Stimulated activated naive CD8-positive, alpha-beta T cell treated with anti-CD3 and anti-CD28 coated beads, Interleukin-15, amount 100 ng/mL, for 72 hours (primary cell): ENCODE measurements at regions not wholly inside any gene's neighbourhood (a gene's known extent, or its start where the extent isn't known, plus 50 kb on each side); places are given as distances from the start of the nearest gene placed in this dataset.
"Not testable (repeated sequence)": the region's sequence is repeated elsewhere in the genome, so short reads cannot be mapped to it uniquely, and the experiment has no call there.

ENCODE experiments used
- ATAC-seq: fragments of 150-1000 bp; cut with Tn5 transposase; 2 replicates; pipeline ENCODE4 v1.10.0; 2021; ENCODE audit warnings: mild to moderate bottlenecking, moderate library complexity
- DNase-seq, 2 donors: peaks; one replicate each; pipeline ENCODE4 v3.0.0; 2021 to 2022
- H3K27ac Mint-ChIP-seq, 2 donors: one replicate each; pipeline ENCODE4 v1.8.0; 2022; ENCODE audit warnings: mild to moderate bottlenecking in 2 of 2, mixed read lengths in 2 of 2, moderate library complexity in 2 of 2
- H3K27me3 Mint-ChIP-seq: one replicate; pipeline ENCODE4 v1.8.0; 2022; ENCODE audit warnings: mixed read lengths
- H3K4me1 Mint-ChIP-seq: one replicate; pipeline ENCODE4 v1.8.0; 2022; ENCODE audit warnings: mild to moderate bottlenecking, mixed read lengths
- H3K4me3 Mint-ChIP-seq, 2 donors: one replicate each; pipeline ENCODE4 v1.8.0; 2022; ENCODE audit warnings: mild to moderate bottlenecking in 2 of 2, mixed read lengths in 2 of 2, moderate library complexity in 1 of 2
- H3K9me3 Mint-ChIP-seq, 2 donors: one replicate each; pipeline ENCODE4 v1.8.0; 2022; ENCODE audit warnings: mixed read lengths in 2 of 2

DNA sequence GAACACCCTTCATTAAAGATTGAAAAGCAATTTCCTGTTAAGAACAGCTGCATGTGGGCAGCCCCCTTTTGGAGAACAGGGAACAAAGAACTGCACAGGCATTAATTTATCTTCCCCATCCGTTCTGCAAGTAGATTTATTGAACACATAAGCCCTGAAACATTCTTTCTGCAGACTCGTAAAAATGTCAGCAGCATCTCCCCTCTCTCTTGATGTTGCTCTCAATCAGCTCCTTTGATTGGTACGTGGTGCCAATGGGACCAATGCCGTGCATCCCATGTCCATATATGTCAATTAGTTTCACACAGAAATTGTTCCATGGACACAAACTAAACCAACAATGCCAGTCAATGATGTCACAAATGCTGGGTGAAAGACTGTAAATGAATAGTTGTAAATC, 228.5 kb upstream of the RASGEF1B start:
- H3K27ac Mint-ChIP-seq = no peak overlapping the region
- no peaks in the 10 kb centered on the region for H3K9me3 Mint-ChIP-seq
- H3K4me1 Mint-ChIP-seq = no peaks in the 10 kb centered on the region
- ATAC-seq (no peak), DNase-seq (no peak)
- no peaks in the 10 kb centered on the region for H3K27me3 Mint-ChIP-seq
- no peak overlapping the region for H3K4me3 Mint-ChIP-seq

DNA sequence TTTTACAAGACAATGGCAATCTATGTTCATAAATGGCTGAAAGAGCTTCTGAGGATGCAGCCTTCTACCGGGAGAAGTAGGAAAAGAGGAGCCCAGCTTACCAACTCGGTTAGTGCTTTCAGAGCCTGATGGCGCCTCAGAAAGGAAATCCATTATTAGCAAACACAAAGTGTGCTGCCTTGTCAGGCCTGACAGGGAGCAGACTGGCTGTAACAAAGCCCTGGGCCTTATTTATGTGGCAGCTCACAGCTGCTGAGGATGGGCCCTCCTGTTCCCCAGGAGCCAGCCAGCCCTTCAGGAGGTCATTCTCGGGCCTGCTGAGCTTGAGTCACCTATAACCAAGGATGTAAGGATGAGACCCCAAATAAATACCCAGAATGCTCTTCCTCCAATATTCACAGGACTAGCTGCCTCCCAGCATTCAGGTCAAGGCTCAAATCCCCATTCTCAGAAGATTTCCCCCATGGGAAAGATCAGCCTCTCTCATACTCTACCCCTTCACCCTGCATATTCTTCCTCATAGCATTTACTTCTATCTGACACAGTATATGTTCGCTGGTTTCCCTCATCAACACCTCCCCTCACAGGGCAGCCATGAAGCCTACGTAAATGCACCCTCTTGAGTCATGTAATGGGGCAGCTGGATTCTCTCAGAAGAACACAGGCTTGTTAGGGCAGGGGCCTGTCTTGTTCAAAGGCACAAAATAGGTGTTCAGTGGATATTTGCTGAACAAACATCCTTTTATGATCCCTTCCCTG, 227.0 kb upstream of the RASGEF1B start:
- Mint-ChIP-seq H3K4me3 (no peak overlapping the region), H3K4me1 (no peaks in the 10 kb centered on the region), H3K27me3 (no peaks in the 10 kb centered on the region), H3K27ac (no peak overlapping the region), H3K9me3 (no peaks in the 10 kb centered on the region)
- DNase-seq (no peak), ATAC-seq (no peak)

DNA sequence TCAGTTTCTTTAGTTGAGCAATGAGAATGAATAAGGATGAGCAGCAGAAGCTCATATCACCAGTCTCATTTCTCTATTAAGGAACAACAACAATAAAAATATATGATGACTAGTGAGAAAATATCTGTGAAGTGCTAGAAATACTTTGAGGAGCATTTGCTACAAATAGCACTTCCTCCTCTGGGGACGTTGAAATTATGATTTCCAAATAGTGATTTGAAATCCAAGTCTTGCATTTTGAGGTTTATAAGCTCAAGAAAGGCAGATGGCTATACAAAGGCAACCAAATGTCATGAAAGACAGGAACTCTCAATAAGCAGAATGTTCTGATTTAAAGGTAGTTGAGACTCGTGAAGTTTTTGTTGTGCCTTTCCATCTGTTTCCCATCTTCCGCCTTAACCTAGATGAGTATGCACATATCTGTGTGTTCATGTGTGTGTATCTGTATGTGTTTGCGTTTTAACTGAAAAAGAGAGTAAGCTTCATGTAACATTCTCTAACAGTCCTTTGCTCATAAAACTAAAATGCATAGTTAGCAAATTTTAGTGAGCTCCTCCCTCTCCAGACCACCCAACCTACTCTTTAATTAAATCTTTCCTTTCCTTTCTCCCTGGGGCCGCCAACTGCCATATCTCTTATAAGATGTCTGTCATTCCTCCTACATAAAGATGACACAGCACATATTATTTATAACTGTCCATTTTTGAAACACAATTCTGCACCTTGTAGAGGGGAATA, 222.6 kb upstream of the RASGEF1B start:
- ATAC-seq = no peak
- H3K4me3 Mint-ChIP-seq = no peak overlapping the region
- H3K9me3 Mint-ChIP-seq = no peaks in the 10 kb centered on the region
- H3K27me3 Mint-ChIP-seq = peaks cover 11% of the 10 kb centered on the region
- H3K27ac Mint-ChIP-seq = no peak overlapping the region
- DNase-seq = no peak
- no peaks in the 10 kb centered on the region for H3K4me1 Mint-ChIP-seq

DNA sequence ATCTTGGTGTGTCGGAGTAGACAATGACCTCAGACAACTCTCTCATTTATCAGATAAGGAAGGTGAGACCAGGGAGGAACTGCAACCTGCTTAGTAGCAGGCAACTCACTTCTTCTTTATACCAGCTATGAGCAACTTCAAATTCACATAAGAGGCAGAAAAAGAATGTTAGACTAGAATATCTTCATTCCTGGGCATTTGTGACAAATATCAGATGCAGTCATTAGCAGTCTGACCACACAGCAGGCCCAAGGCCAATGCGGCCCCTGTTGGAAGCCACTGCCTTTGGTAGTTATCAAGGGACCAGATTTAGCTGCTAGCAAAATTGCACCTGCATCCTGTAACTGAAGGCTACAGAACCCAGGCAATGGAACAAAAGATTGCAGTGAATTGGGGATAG, 219.2 kb upstream of the RASGEF1B start:
- H3K27ac Mint-ChIP-seq = no peak overlapping the region

DNA sequence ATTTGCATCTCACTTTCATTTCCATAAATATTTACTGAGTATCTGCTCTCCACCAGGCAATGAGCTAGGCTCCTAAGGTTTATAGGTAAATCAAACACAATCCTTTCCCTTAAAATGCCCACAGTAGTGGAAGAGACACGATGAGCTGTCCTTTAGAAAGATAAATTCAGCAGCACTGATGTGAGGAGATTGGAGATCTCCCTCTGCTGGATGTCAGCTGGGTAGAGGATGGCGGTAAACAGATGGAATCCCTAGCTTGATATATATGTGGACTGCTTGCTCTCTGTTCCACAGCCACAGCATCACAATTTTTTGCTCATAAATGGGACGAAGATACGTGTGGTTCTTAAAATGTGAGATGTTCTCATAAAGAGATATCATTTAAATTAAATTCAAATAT, 216.4 kb upstream of the RASGEF1B start:
- no peak for DNase-seq
- no peak for ATAC-seq
- no peaks in the 10 kb centered on the region for H3K9me3 Mint-ChIP-seq
- H3K4me1 Mint-ChIP-seq = no peaks in the 10 kb centered on the region
- peaks cover 4% of the 10 kb centered on the region for H3K27me3 Mint-ChIP-seq
- H3K27ac Mint-ChIP-seq = no peak overlapping the region
- no peak overlapping the region for H3K4me3 Mint-ChIP-seq

More for the DNA sequence above, 219.2 kb upstream of the RASGEF1B start:
- H3K4me1 Mint-ChIP-seq = no peaks in the 10 kb centered on the region
- no peak for DNase-seq
- ATAC-seq = no peak
- H3K4me3 Mint-ChIP-seq = no peak overlapping the region
- peaks cover 11% of the 10 kb centered on the region for H3K27me3 Mint-ChIP-seq
- H3K9me3 Mint-ChIP-seq = no peaks in the 10 kb centered on the region

DNA sequence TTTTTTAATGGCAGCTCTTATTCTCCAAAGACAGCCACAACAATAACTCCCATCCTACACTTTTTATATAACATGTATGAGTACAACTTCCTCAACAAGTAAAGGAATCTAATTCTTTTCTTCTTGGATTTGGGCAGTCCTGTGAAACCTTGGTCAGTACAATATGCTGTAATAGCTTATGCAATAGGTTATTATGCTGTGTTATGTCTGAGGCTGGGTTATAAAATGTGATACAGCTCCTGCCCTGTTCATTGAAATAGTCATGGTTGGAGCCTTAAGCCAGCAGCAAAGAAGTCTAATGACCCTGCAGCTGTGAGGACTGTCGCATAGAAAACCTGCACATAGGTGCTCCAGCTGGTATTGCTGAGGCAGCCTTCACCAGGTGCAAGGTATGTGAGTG, 215.8 kb upstream of the RASGEF1B start:
- Mint-ChIP-seq H3K4me1 (no peaks in the 10 kb centered on the region), H3K27me3 (no peaks in the 10 kb centered on the region), H3K27ac (no peak overlapping the region), H3K4me3 (no peak overlapping the region), H3K9me3 (no peaks in the 10 kb centered on the region)
- no peak for DNase-seq
- ATAC-seq = no peak

DNA sequence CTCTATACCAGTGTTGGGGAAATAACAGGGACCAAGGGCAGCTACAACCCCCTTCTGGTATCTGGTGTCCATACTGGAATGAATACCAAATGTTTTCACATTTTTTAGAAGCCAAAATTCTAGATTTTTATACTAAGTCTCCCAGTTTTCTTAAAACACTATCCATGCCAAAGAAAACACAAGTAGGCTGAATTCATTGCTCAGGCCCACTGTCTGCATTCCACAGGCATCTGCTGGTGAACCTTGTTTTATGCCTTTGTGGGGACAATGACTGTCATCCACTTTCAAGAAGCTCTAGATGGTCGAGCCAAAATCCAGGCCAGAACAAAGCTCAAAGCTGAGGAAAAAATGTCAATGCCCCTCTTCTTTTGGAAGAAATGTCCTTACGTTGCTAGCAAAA, 213.4 kb upstream of the RASGEF1B start:
- Mint-ChIP-seq H3K27ac (peak overlapping the region in 1 of 2 donors; percentile 19), H3K4me1 (no peaks in the 10 kb centered on the region), H3K9me3 (no peaks in the 10 kb centered on the region), H3K4me3 (no peak overlapping the region), H3K27me3 (no peaks in the 10 kb centered on the region)
- ATAC-seq (no peak), DNase-seq (no peak)

DNA sequence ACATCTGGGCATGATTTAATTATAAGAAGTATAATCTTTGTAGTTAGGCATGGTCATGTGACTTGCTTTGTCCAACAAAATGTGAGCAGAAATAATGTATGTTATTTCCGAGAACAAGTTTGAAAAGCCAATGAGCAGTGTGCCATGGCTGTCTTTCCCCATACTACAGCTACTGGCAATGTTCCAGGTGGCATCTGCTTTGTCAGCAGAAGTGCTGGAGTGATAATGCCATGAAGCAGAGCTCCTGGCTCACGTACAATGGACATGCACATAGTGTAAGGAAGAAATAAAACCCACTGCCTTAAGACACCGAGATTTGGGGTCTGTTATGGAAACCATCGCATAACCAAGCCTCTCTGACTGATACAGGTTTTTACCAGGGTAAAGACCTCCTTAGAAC, 212.6 kb upstream of the RASGEF1B start:
- no peak for DNase-seq
- H3K27me3 Mint-ChIP-seq = no peaks in the 10 kb centered on the region
- ATAC-seq = no peak
- no peak overlapping the region for H3K4me3 Mint-ChIP-seq
- no peaks in the 10 kb centered on the region for H3K4me1 Mint-ChIP-seq
- H3K27ac Mint-ChIP-seq = no peak overlapping the region
- H3K9me3 Mint-ChIP-seq = no peaks in the 10 kb centered on the region

DNA sequence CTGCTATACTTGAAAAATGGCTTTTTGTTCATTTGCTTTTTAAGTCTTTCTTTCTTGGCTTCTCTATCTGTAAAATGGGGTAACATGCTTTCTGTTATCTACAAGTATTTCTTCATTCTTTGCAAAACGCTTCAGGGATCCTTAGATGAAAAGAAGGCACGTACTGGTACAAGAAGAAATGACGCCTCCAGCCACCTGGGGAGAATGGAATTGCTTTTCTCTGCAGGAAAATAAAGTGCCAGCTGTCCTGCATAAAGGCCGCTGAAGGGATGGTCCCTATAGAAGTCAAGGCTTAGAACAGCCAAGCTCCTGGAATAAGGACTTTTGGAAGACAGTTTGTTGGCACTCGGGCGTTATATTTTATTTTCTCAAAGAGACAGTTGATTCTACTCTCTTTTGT, 210.8 kb upstream of the RASGEF1B start:
- H3K27ac Mint-ChIP-seq = no peak overlapping the region
- no peak for ATAC-seq
- no peaks in the 10 kb centered on the region for H3K4me1 Mint-ChIP-seq
- H3K9me3 Mint-ChIP-seq = no peaks in the 10 kb centered on the region
- no peaks in the 10 kb centered on the region for H3K27me3 Mint-ChIP-seq
- no peak overlapping the region for H3K4me3 Mint-ChIP-seq
- DNase-seq = no peak

DNA sequence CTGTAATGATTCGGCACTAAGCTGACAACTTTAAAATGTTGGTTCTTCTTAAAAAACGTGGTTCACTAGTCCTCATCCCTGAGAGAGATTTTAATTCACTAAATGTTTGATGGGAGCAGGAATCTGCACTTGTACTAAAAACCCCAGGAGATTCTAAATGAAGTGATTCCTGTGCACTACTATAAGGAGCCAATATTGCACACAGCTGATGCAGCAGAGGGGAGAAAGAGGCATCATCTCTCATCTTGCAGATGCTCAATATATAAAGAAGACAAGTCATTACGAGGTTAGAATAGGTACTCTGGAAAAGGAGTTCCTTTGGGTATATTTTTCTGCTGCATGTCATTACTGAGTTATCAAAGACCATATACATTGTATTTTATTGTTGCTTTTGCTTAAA, 207.6 kb upstream of the RASGEF1B start:
- no peak overlapping the region for H3K4me3 Mint-ChIP-seq
- no peaks in the 10 kb centered on the region for H3K27me3 Mint-ChIP-seq
- DNase-seq (no peak), ATAC-seq (no peak)
- H3K9me3 Mint-ChIP-seq = no peaks in the 10 kb centered on the region
- H3K27ac Mint-ChIP-seq = no peak overlapping the region
- no peaks in the 10 kb centered on the region for H3K4me1 Mint-ChIP-seq

DNA sequence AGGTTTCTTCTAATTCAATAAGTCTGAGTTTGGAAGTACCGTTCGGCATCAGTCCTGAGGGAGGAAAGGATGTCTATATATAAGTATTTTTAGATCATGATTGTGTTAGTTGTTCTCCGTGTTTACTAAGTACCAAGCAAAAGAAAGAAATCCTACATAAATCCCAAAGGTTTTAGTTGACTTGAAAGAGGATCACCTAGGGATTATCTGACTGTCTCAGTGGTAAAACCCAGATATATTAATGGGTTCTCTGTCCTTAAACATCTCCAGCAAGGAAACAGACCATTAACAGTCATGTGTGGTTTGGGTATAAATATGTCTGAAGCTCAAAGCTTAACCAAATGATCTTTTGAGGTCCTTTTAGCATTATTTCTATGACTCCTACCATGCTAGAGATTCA, 207.1 kb upstream of the RASGEF1B start:
- DNase-seq = no peak
- no peaks in the 10 kb centered on the region for H3K9me3 Mint-ChIP-seq
- no peaks in the 10 kb centered on the region for H3K4me1 Mint-ChIP-seq
- no peaks in the 10 kb centered on the region for H3K27me3 Mint-ChIP-seq
- ATAC-seq = no peak
- no peak overlapping the region for H3K4me3 Mint-ChIP-seq
- H3K27ac Mint-ChIP-seq = no peak overlapping the region

DNA sequence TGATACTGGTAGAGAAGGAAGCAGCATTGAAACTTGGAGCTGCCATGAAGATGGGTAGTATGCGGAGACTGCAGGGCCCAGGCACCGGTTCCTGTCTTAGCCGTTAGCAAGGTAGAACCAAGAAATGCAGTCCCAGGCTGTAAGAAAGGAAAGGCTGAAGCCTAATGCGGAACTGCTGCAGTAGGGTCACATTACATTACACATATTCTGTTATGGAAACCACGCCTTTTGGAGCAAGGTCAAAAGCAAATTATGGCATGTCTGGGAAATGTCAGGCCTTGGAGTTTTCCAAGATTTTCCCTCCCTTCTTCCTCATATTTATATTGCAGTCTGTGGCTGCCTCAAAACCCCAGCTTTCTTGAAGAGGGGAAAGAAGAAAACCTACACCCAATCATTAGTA, 204.8 kb upstream of the RASGEF1B start:
- ATAC-seq (no peak), DNase-seq (no peak)
- Mint-ChIP-seq H3K4me1 (no peaks in the 10 kb centered on the region), H3K27me3 (no peaks in the 10 kb centered on the region), H3K27ac (no peak overlapping the region), H3K9me3 (no peaks in the 10 kb centered on the region), H3K4me3 (no peak overlapping the region)

DNA sequence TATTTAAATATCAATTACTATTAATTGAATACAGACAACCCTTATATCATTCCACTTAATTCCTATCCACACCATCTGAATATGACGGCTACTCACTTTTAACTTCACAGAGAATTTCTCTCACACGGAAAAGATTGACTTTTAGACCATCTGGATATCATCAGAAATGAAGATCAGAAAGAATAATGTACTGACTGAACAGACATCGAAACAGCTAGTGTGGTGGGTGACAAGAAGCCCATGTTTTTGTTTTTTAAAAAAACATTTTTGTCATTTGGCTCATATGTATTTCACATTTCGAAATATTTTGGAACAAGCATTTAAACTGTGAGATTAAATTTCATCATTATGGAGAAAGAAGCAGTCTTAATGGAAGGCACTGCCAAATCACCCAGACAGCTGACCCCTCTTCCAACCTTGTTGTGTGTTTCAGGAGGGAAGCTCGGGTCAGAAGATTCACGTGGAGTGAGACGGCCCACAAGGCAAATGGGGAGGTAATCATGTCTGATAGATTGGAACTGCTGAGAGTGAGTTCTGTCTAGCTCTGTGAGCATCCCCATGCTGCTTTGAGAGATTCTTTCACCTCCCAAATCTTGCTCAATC, 204.2 kb upstream of the RASGEF1B start:
- no peak overlapping the region for H3K27ac Mint-ChIP-seq

DNA sequence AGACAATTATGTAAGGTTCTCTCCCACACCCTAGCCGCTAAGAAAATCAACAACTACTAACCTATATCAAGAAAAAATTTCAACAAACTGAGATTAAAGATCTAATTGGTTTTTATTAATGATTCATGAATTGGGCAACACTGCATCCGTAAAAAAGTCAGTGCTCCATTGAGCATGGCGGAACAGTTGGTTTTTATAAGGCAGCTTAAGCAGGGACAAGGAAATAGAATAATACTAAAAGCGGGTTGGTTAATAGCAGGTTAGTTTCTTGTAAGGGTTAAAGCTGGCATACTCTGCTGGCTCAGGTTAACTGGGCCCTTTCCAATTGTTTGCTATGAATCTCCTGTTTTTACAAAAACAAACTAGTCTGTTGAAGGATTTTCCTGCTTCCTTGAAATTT, 202.3 kb upstream of the RASGEF1B start:
- Mint-ChIP-seq H3K4me3 (no peak overlapping the region), H3K4me1 (no peaks in the 10 kb centered on the region), H3K9me3 (no peaks in the 10 kb centered on the region), H3K27ac (no peak overlapping the region), H3K27me3 (no peaks in the 10 kb centered on the region)
- DNase-seq = no peak
- no peak for ATAC-seq

More for the DNA sequence above, 204.2 kb upstream of the RASGEF1B start:
- no peaks in the 10 kb centered on the region for H3K4me1 Mint-ChIP-seq
- H3K9me3 Mint-ChIP-seq = no peaks in the 10 kb centered on the region
- no peak for ATAC-seq
- H3K4me3 Mint-ChIP-seq = no peak overlapping the region
- DNase-seq = no peak
- H3K27me3 Mint-ChIP-seq = no peaks in the 10 kb centered on the region

DNA sequence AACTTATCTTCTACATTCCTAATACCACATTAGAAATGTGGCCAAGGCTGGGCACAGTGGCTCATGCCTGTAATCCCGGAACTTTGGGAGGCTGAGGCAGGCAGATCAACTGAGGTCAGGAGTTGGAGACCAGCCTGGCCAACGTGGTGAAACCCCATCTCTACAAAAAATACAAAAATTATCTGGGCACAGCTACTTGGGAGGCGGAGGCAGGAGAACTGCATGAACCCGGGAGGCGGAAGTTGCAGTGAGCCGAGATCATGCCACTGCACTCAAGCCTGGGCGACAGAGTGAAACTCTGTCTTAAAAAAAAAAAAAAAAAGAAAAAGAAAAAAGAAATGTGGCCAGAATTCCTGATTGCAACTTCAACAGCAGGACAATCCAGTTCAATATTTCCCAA, 196.6 kb upstream of the RASGEF1B start:
- H3K27ac Mint-ChIP-seq = peak overlapping the region in 1 of 2 donors; percentile 87
- not testable (repeated sequence) for DNase-seq, H3K9me3 Mint-ChIP-seq, H3K4me3 Mint-ChIP-seq, ATAC-seq, H3K27me3 Mint-ChIP-seq
- peaks cover 11% of the 10 kb centered on the region for H3K4me1 Mint-ChIP-seq

DNA sequence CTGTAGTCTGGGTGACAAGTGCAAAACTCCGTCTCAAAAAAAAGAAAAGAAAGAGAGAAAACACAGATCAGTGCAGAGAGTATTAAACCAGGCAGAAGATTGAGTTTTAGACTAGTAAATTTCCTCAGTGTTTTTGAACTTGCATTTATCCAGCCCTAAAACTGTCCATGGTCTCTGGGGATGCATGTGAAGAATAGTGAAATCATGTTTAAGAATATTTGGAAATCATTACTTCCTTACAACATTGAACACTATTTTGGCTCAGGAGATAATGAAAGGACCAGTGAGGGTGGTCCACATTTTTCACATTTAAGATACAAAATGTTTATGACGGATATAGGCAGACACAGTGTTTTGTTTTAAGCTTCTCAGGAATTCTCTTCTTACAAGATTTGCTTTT, 195.8 kb upstream of the RASGEF1B start:
- Mint-ChIP-seq H3K27me3 (no peaks in the 10 kb centered on the region), H3K4me1 (peaks cover 11% of the 10 kb centered on the region), H3K27ac (no peak overlapping the region), H3K9me3 (no peaks in the 10 kb centered on the region), H3K4me3 (no peak overlapping the region)
- DNase-seq (no peak), ATAC-seq (no peak)
